Sigmoid colon (tissue), 4 donors: ENCODE measurements at regions not wholly inside any gene's neighbourhood (a gene's known extent, or its start where the extent isn't known, plus 50 kb on each side); places are given as distances from the start of the nearest gene placed in this dataset.

Source experiments
- EP300 ChIP-seq, 4 donors: sonication (generic); formaldehyde crosslinking; IDR thresholded peaks; one replicate each; pipeline ENCODE4 v1.6.1; 2017; ENCODE audit warnings: antibody characterized with exemption in 4 of 4
- POLR2A ChIP-seq, 2 donors: fragments of 450-650 bp; IDR thresholded peaks; one replicate each; pipeline ENCODE4 v1.6.1; 2016; ENCODE audit warnings: antibody characterized with exemption in 2 of 2, mild to moderate bottlenecking in 2 of 2, moderate library complexity in 2 of 2
- POLR2AphosphoS5 ChIP-seq, 4 donors: sonication (generic); formaldehyde crosslinking; IDR thresholded peaks; one replicate each; pipeline ENCODE4 v1.6.1; 2017; ENCODE audit warnings: antibody characterized with exemption in 4 of 4
- TF ChIP-seq, protein P1 (sequence below), 4 experiments: fragments of 450-650 bp in 3 of 4; fragments of 200-600 bp in 1 of 4; IDR thresholded peaks; one replicate each; pipeline ENCODE4 v1.5.1; 2016 to 2019; ENCODE audit warnings: antibody characterized with exemption in 4 of 4, mild to moderate bottlenecking in 3 of 4, moderate library complexity in 2 of 4

DNA sequence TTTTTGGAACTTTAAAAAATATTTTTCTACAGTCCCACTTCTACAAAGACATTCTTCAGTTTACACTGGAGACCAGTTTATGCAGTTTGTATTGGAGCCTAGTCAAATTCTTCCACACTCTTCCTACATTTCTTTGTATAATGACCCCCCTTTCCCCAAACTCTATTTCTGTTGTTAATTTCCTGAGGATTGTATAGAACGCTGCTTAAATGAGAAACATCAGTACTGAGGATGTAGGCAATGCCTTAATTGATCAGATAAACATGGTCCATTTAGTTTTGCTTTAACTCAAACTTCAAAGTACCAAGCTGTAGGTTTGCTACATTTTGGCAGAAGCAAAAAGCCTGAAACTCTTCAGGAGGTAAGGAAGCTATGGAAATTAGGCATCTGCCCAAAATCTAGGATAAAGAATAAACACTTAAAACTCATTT is 155.5 kb downstream of the SLC7A11 start:
- TF ChIP-seq, protein P1, sequence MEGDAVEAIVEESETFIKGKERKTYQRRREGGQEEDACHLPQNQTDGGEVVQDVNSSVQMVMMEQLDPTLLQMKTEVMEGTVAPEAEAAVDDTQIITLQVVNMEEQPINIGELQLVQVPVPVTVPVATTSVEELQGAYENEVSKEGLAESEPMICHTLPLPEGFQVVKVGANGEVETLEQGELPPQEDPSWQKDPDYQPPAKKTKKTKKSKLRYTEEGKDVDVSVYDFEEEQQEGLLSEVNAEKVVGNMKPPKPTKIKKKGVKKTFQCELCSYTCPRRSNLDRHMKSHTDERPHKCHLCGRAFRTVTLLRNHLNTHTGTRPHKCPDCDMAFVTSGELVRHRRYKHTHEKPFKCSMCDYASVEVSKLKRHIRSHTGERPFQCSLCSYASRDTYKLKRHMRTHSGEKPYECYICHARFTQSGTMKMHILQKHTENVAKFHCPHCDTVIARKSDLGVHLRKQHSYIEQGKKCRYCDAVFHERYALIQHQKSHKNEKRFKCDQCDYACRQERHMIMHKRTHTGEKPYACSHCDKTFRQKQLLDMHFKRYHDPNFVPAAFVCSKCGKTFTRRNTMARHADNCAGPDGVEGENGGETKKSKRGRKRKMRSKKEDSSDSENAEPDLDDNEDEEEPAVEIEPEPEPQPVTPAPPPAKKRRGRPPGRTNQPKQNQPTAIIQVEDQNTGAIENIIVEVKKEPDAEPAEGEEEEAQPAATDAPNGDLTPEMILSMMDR (IDR thresholded peaks at IDR 0.05) = no peak
- TF ChIP-seq POLR2A (IDR thresholded peaks at IDR 0.05) (no peak), EP300 (IDR thresholded peaks at IDR 0.05) (no peak), POLR2AphosphoS5 (IDR thresholded peaks at IDR 0.05) (no peak)
